Lung (tissue), 11 donors: ENCODE measurements at regions not wholly inside any gene's neighbourhood (a gene's known extent, or its start where the extent isn't known, plus 50 kb on each side); places are given as distances from the start of the nearest gene placed in this dataset.

Source experiments
- ATAC-seq: fragments of 200-7000 bp; cut with Tn5 transposase; one replicate; pipeline ENCODE4 v1.9.1; 2020; ENCODE audit warnings: moderate number of reproducible peaks; ENCODE audit not compliant: insufficient read depth, low FRiP score
- DNase-seq, 3 donors: peaks; one replicate each; pipeline ENCODE4 v3.0.0-alpha.2; 2013 to 2017
- H3K27ac ChIP-seq, 2 donors: one replicate each; pipeline ENCODE4 v1.5.1; 2013; ENCODE audit warnings: mild to moderate bottlenecking in 2 of 2, moderate library complexity in 2 of 2, control low read depth in 1 of 2, inconsistent platforms in 1 of 2, low read depth in 1 of 2, low read length in 1 of 2
- H3K27me3 ChIP-seq, 3 donors: one replicate each; pipeline ENCODE4 v1.5.1; 2013; ENCODE audit warnings: low read length in 2 of 3; ENCODE audit not compliant: control insufficient read depth in 3 of 3, insufficient read depth in 3 of 3
- H3K36me3 ChIP-seq, 4 donors: one replicate each; pipeline ENCODE4 v1.5.1; 2013; ENCODE audit warnings: low read length in 4 of 4, mild to moderate bottlenecking in 1 of 4, moderate library complexity in 1 of 4; ENCODE audit not compliant: control insufficient read depth in 4 of 4, insufficient read depth in 4 of 4
- H3K4me1 ChIP-seq, 5 donors: one replicate each; pipeline ENCODE4 v1.5.1; 2013; ENCODE audit warnings: low read length in 5 of 5, mild to moderate bottlenecking in 2 of 5, moderate library complexity in 1 of 5; ENCODE audit not compliant: control insufficient read depth in 5 of 5, insufficient read depth in 5 of 5
- H3K4me3 ChIP-seq: one replicate; pipeline ENCODE4 v1.5.1; 2013; ENCODE audit warnings: mild to moderate bottlenecking, control low read depth, moderate library complexity
- H3K9ac ChIP-seq, 2 donors: one replicate each; pipeline ENCODE4 v1.5.1; 2013; ENCODE audit warnings: low read length in 2 of 2, control low read depth in 1 of 2; ENCODE audit not compliant: insufficient read depth in 1 of 2
- H3K9me3 ChIP-seq, 4 donors: one replicate each; pipeline ENCODE4 v1.5.1; 2013; ENCODE audit warnings: low read length in 3 of 4, mild to moderate bottlenecking in 1 of 4, moderate library complexity in 1 of 4; ENCODE audit not compliant: control insufficient read depth in 4 of 4, insufficient read depth in 3 of 4
- CTCF ChIP-seq: IDR thresholded peaks from 2 replicates; pipeline ENCODE4 v1.5.1; 2012; ENCODE audit warnings: mild to moderate bottlenecking; ENCODE audit errors: control extremely low read depth, extremely low read depth
- WGBS, 2 donors: extraction: QIAGEN DNeasy Blood & Tissue Kit; methylation state at CpG; one replicate each; pipeline ENCODE4 v1.1.7; 2013; 5-methylcytosine and 5-hydroxymethylcytosine counted together
- donor health status: control.
- donor health status: control.
- donor health status: Bipolar disorder and iron deficiency.
- donor health status: healthy.
- donor health status: DM: yes; HTN: yes; CAD: no.

DNA sequence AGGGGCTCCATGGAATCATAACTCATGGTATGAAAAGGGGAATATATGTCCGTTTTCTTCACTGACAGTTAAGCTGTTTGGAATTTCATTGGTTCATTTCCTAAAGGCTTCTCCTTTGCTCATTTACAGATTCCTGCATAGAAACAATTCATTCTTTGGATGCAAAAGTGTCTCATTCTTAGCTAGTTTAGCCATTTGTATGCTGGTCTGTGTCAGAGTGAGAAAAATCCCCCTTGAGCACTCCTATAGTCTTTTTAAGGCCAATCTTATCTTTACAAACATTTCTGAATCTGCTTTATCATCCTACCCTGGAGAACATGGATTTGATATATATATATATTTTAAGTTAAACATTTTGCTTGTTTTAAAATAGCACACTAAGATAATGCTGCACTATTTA is 1260.9 kb upstream of the NRXN1 start:
- no peaks in the 10 kb centered on the region for H3K4me1 ChIP-seq
- WGBS, 2 donors: 76 to 83% methylated on average over 1 of the region's 1 CpG
- H3K9ac ChIP-seq: no peak overlapping the region
- no peak for DNase-seq
- H3K4me3 ChIP-seq: no peak overlapping the region
- no peak for ATAC-seq
- H3K27ac ChIP-seq: no peak overlapping the region
- H3K27me3 ChIP-seq: no peaks in the 10 kb centered on the region
- no peaks in the 10 kb centered on the region for H3K9me3 ChIP-seq
- no peak for TF ChIP-seq CTCF
- no peaks in the 10 kb centered on the region for H3K36me3 ChIP-seq

- no peak for ATAC-seq
- no peaks in the 10 kb centered on the region for H3K4me1 ChIP-seq
- no peaks in the 10 kb centered on the region for H3K9me3 ChIP-seq
- H3K27ac ChIP-seq: no peak overlapping the region
- no peak for DNase-seq
- no peak overlapping the region for H3K4me3 ChIP-seq
- TF ChIP-seq CTCF: no peak
- H3K9ac ChIP-seq: no peak overlapping the region
- no peaks in the 10 kb centered on the region for H3K36me3 ChIP-seq
- H3K27me3 ChIP-seq: no peaks in the 10 kb centered on the region
Measured at GRCh38 chr2:52289741-52290140, 1257.8 kb upstream of the NRXN1 start.

- no peaks in the 10 kb centered on the region for H3K27me3 ChIP-seq
- H3K9ac ChIP-seq: no peak overlapping the region
- DNase-seq (no peak), ATAC-seq (no peak)
- H3K36me3 ChIP-seq: no peaks in the 10 kb centered on the region
- H3K27ac ChIP-seq: no peak overlapping the region
- no peaks in the 10 kb centered on the region for H3K9me3 ChIP-seq
- TF ChIP-seq CTCF: no peak
- no peak overlapping the region for H3K4me3 ChIP-seq
- no peaks in the 10 kb centered on the region for H3K4me1 ChIP-seq
Measured at GRCh38 chr2:52288596-52288995, 1256.7 kb upstream of the NRXN1 start.

- H3K27me3 ChIP-seq: no peaks in the 10 kb centered on the region
- no peak overlapping the region for H3K4me3 ChIP-seq
- no peaks in the 10 kb centered on the region for H3K4me1 ChIP-seq
- peaks cover 0 to 13% (median 2%) of the 10 kb centered on the region in 4 donors for H3K9me3 ChIP-seq
- no peak for TF ChIP-seq CTCF
- ATAC-seq (no peak), DNase-seq (no peak)
- no peaks in the 10 kb centered on the region for H3K36me3 ChIP-seq
- H3K9ac ChIP-seq: no peak overlapping the region
- H3K27ac ChIP-seq: no peak overlapping the region
- 73 to 76% methylated on average over 3 of the region's 3 CpGs for WGBS, 2 donors
Measured at GRCh38 chr2:52269696-52270485, 1238.0 kb upstream of the NRXN1 start.
